Body of pancreas (tissue), 4 donors: ENCODE measurements at regions not wholly inside any gene's neighbourhood (a gene's known extent, or its start where the extent isn't known, plus 50 kb on each side); places are given as distances from the start of the nearest gene placed in this dataset.

Experiments used
- POLR2A ChIP-seq, 3 donors: fragments of 450-650 bp; IDR thresholded peaks; one replicate each; pipeline ENCODE4 v1.6.1; 2016; ENCODE audit warnings: antibody characterized with exemption in 3 of 3, mild to moderate bottlenecking in 2 of 3
- TF ChIP-seq, protein P1 (sequence below), 7 experiments: fragments of 450-650 bp in 4 of 7; fragments of 200-600 bp in 3 of 7; sonication (generic) in 3 of 7; IDR thresholded peaks; one replicate each; pipeline ENCODE4 v1.5.1; 2016 to 2019; ENCODE audit warnings: antibody characterized with exemption in 7 of 7

DNA sequence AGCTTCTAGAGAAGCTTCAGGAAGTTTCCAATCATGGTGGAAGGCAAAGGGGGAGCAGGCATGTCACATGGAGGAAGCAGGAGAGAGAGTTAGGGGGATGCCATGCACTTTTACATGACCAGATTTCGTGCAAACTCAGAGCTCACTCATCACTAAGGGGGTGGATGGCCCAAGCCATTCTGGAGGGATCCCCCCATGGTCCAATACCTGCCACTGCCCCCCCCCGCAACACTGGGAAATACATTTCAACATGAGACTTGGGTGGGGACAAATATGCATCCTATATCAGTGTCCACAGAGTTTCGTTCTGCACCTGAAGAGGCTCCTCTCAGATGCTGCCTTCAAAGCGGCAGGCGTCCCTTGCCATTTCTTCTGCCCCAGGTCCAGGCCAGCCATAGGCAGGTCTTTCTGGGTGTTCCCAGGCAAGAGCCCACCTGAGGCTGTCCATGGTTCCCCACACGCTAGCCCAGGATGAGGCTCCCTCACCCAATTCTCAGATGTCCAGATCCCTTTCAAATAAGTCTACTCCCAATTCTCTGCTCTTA, 1344.3 kb downstream of the TBC1D22A start:
- TF ChIP-seq POLR2A (IDR thresholded peaks at IDR 0.05): no peak
- TF ChIP-seq, protein P1, sequence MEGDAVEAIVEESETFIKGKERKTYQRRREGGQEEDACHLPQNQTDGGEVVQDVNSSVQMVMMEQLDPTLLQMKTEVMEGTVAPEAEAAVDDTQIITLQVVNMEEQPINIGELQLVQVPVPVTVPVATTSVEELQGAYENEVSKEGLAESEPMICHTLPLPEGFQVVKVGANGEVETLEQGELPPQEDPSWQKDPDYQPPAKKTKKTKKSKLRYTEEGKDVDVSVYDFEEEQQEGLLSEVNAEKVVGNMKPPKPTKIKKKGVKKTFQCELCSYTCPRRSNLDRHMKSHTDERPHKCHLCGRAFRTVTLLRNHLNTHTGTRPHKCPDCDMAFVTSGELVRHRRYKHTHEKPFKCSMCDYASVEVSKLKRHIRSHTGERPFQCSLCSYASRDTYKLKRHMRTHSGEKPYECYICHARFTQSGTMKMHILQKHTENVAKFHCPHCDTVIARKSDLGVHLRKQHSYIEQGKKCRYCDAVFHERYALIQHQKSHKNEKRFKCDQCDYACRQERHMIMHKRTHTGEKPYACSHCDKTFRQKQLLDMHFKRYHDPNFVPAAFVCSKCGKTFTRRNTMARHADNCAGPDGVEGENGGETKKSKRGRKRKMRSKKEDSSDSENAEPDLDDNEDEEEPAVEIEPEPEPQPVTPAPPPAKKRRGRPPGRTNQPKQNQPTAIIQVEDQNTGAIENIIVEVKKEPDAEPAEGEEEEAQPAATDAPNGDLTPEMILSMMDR (IDR thresholded peaks at IDR 0.05): no peak
